Stomach (tissue), 8 donors: ENCODE measurements at regions not wholly inside any gene's neighbourhood (a gene's known extent, or its start where the extent isn't known, plus 50 kb on each side); places are given as distances from the start of the nearest gene placed in this dataset.
A peak's percentile ranks its signal among the peaks of the same experiment; 100 is the strongest.
"Not testable (repeated sequence)": the region's sequence is repeated elsewhere in the genome, so short reads cannot be mapped to it uniquely, and the experiment has no call there.

Experiments
- DNase-seq, 2 donors: peaks; one replicate each; pipeline versions ENCODE4 v3.0.0 to v3.0.0-alpha.2; 2013 to 2019
- H3K27ac ChIP-seq, 5 donors: fragments of 200-600 bp in 4 of 5; sonication (generic) in 4 of 5; one replicate each; pipeline ENCODE4 v1.5.1; 2013 to 2019; ENCODE audit warnings: mild to moderate bottlenecking in 1 of 5, moderate library complexity in 1 of 5
- H3K27me3 ChIP-seq, 3 donors: fragments of 200-600 bp; sonication (generic); one replicate each; pipeline ENCODE4 v1.5.1; 2017 to 2019; ENCODE audit warnings: mixed run types in 1 of 3
- H3K36me3 ChIP-seq, 4 donors: fragments of 200-600 bp; sonication (generic); 1 replicate in 3 of 4; 2 replicates in 1 of 4; pipeline ENCODE4 v1.5.1; 2016 to 2019
- H3K4me1 ChIP-seq, 4 donors: fragments of 200-600 bp; sonication (generic); one replicate each; pipeline ENCODE4 v1.5.1; 2016 to 2019
- H3K4me3 ChIP-seq, 4 donors: fragments of 200-600 bp; sonication (generic) in 3 of 4; one replicate each; pipeline ENCODE4 v1.5.1; 2016 to 2019; ENCODE audit warnings: mild to moderate bottlenecking in 1 of 4
- H3K9me3 ChIP-seq, 4 donors: fragments of 200-600 bp; sonication (generic); one replicate each; pipeline ENCODE4 v1.5.1; 2016 to 2019
- CTCF ChIP-seq, 7 experiments: fragments of 450-650 bp in 4 of 7; fragments of 200-600 bp in 3 of 7; sonication (generic) in 3 of 7; IDR thresholded peaks; one replicate each; pipeline ENCODE4 v1.5.1; 2016 to 2019; ENCODE audit warnings: antibody characterized with exemption in 7 of 7, control low read depth in 2 of 7, mild to moderate bottlenecking in 1 of 7
- EP300 ChIP-seq: sonication (generic); formaldehyde crosslinking; IDR thresholded peaks from one replicate; pipeline ENCODE4 v1.6.1; 2017; ENCODE audit warnings: antibody characterized with exemption
- POLR2A ChIP-seq, 4 donors: fragments of 450-650 bp; IDR thresholded peaks; one replicate each; pipeline ENCODE4 v1.6.1; 2016; ENCODE audit warnings: antibody characterized with exemption in 4 of 4, control low read depth in 2 of 4, mild to moderate bottlenecking in 1 of 4, moderate library complexity in 1 of 4
- POLR2AphosphoS5 ChIP-seq, 3 donors: sonication (generic); formaldehyde crosslinking; IDR thresholded peaks; one replicate each; pipeline ENCODE4 v1.6.1; 2016; ENCODE audit warnings: antibody characterized with exemption in 3 of 3
- WGBS, 5 donors: extraction: QIAGEN DNeasy Blood & Tissue Kit in 3 of 5; methylation state at CpG; one replicate each; pipeline versions ENCODE4 v1.1.5 to v1.1.7; 2013 to 2018; 5-methylcytosine and 5-hydroxymethylcytosine counted together
- intact Hi-C: fragments of 100-400 bp; cut with DNase I; formaldehyde crosslinking; loops from one replicate; pipeline ENCODE4 v1.15.1; 2023; ENCODE audit warnings: low total_unique reads
- donor health status: healthy with polysubstance abuse.
- donor health status: Bipolar disorder and iron deficiency.
- donor health status: healthy.

DNA sequence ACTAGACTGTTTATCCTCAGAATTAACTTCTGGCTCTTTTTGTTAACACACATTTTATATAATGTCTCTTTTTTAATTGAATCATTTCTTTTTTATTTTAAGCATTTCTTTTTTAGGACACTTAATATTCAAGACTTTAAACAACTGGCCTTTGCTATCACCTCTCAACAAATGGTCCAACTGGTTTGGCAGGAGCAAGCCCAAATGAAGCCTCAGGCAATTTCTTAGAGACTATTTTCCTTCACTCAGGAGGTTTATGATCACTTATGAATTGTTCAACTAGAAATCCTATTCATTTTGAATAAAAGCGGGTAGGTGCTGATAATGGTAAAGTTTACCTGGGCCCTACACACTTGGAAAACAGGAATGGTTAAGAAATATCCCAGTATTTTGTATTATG lies 705.6 kb upstream of the GBE1 start:
- Histone ChIP-seq H3K4me3 (no peak overlapping the region), H3K4me1 (peaks cover 0 to 5% (median 0%) of the 10 kb centered on the region in 4 donors), H3K27me3 (no peaks in the 10 kb centered on the region), H3K36me3 (no peaks in the 10 kb centered on the region), H3K9me3 (no peaks in the 10 kb centered on the region), H3K27ac (no peak overlapping the region)
- TF ChIP-seq CTCF (IDR thresholded peaks at IDR 0.05) (no peak), POLR2AphosphoS5 (IDR thresholded peaks at IDR 0.05) (no peak), POLR2A (IDR thresholded peaks at IDR 0.05) (no peak), EP300 (no peak)
- no peak for DNase-seq
- intact Hi-C loops = no loop called here
- WGBS, 5 donors = 91 to 100% (median 93%) methylated on average over 1 of the region's 1 CpG

- WGBS, 5 donors = 16 to 26% (median 23%) methylated on average over 6 of the region's 6 CpGs
- intact Hi-C loops = no loop called here
Observed at GRCh38 chr3:82462977-82463376, 701.5 kb upstream of the GBE1 start.

DNA sequence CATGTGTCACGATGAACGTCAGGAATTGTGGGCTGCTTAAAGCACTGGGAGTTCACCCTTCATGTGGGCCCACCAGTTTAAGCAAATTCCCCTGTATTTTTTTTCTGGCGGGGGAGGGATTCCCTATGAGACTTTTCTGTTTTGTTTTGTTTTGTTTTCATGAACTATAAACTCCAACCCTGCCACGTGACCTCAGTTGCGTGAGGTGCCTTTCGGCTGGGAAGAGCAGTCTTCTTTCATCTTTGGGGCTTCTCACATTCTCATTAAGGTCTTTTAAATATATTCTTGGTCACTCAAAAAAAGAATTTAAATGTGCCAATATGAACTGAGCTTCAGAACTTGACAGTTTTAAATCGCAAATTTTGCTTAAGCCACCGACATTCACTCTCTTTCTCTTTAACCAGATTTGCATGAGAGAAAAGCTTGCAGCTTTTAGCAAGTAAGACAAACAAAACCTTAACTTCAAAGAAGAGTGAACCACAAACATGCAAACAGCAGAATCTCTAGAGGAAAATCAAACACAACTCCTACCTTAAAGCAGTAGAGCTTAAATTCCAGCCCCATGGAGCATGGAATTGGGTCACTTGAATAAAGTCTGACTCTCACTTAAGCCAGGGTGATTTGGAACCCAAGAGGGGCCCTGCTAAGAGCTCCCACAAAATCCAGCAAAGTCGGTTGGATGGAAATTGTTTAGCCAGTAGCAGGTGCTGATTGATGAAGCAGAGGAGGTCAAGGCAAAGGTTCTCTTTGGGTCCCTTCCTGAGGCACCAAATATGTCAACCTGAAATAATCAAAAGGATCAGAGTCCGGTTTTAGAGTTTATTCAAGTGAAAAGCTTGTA lies 699.8 kb upstream of the GBE1 start:
- TF ChIP-seq EP300 (no peak), POLR2A (IDR thresholded peaks at IDR 0.05) (no peak), CTCF (IDR thresholded peaks at IDR 0.05) (no peak), POLR2AphosphoS5 (IDR thresholded peaks at IDR 0.05) (no peak)
- no peaks in the 10 kb centered on the region for H3K36me3 ChIP-seq
- no peak overlapping the region for H3K27ac ChIP-seq
- peaks cover 0 to 5% (median 0%) of the 10 kb centered on the region in 4 donors for H3K4me1 ChIP-seq
- intact Hi-C loops = no loop called here
- H3K4me3 ChIP-seq = no peak overlapping the region
- no peaks in the 10 kb centered on the region for H3K27me3 ChIP-seq
- WGBS, 5 donors = 63 to 69% (median 67%) methylated on average over 10 of the region's 10 CpGs
- H3K9me3 ChIP-seq = no peaks in the 10 kb centered on the region
- DNase-seq = no peak

More at GRCh38 chr3:82462977-82463376, 701.5 kb upstream of the GBE1 start:
- TF ChIP-seq EP300 = no peak
- TF ChIP-seq POLR2A (IDR thresholded peaks at IDR 0.05) = no peak
- no peak for TF ChIP-seq CTCF (IDR thresholded peaks at IDR 0.05)
- no peak for TF ChIP-seq POLR2AphosphoS5 (IDR thresholded peaks at IDR 0.05)
- H3K27ac ChIP-seq = no peak overlapping the region
- H3K4me3 ChIP-seq = no peak overlapping the region
- H3K27me3 ChIP-seq = no peaks in the 10 kb centered on the region
- no peaks in the 10 kb centered on the region for H3K36me3 ChIP-seq
- peak in 1 of 2 donors; percentile 35 for DNase-seq
- H3K9me3 ChIP-seq = no peaks in the 10 kb centered on the region
- H3K4me1 ChIP-seq = peaks cover 0 to 5% (median 0%) of the 10 kb centered on the region in 4 donors

- Histone ChIP-seq H3K27me3 (no peaks in the 10 kb centered on the region), H3K27ac (no peak overlapping the region), H3K4me3 (no peak overlapping the region), H3K9me3 (peaks cover 0 to 18% (median 10%) of the 10 kb centered on the region in 4 donors), H3K4me1 (no peaks in the 10 kb centered on the region), H3K36me3 (no peaks in the 10 kb centered on the region)
- no peak for TF ChIP-seq POLR2A (IDR thresholded peaks at IDR 0.05)
- TF ChIP-seq POLR2AphosphoS5 (IDR thresholded peaks at IDR 0.05) = no peak
- TF ChIP-seq CTCF (IDR thresholded peaks at IDR 0.05) = no peak
- no peak for TF ChIP-seq EP300
- no peak for DNase-seq
- intact Hi-C loops = no loop called here
- 46 to 74% (median 55%) methylated on average over 2 of the region's 2 CpGs for WGBS, 5 donors
Observed at GRCh38 chr3:82448320-82448719, 686.9 kb upstream of the GBE1 start.

DNA sequence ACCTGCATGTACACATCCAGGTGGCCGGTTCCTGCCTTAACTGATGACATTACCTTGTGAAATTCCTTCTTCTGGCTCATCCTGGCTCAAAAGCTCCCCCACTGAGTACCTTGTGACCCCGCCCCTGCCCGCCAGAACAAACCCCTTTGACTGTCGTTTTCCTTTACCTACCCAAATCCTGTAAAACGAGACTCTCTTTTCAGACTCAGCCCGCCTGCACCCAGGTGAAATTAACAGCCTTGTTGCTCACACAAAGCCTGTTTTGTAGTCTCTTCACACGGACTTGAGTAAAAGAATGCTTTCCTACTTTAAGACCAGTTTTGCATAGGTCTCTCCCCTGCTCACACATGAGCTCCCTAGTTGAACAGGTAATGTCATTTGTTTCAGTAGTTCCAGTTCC lies 667.4 kb upstream of the GBE1 start:
- intact Hi-C loops = not testable (repeated sequence)

More for the DNA sequence above, 667.4 kb upstream of the GBE1 start:
- H3K27me3 ChIP-seq, H3K4me3 ChIP-seq, H3K9me3 ChIP-seq, H3K4me1 ChIP-seq, DNase-seq, H3K36me3 ChIP-seq, H3K27ac ChIP-seq: not testable (repeated sequence)
- WGBS, 5 donors = 17 to 29% (median 26%) methylated on average over 7 of the region's 7 CpGs
